ENCODE measurements at regions not wholly inside any gene's neighbourhood (a gene's known extent, or its start where the extent isn't known, plus 50 kb on each side); places are given as distances from the start of the nearest gene placed in this dataset.
A peak's percentile ranks its signal among the peaks of the same experiment; 100 is the strongest.
"Not testable (repeated sequence)": the region's sequence is repeated elsewhere in the genome, so short reads cannot be mapped to it uniquely, and the experiment has no call there.

DNA sequence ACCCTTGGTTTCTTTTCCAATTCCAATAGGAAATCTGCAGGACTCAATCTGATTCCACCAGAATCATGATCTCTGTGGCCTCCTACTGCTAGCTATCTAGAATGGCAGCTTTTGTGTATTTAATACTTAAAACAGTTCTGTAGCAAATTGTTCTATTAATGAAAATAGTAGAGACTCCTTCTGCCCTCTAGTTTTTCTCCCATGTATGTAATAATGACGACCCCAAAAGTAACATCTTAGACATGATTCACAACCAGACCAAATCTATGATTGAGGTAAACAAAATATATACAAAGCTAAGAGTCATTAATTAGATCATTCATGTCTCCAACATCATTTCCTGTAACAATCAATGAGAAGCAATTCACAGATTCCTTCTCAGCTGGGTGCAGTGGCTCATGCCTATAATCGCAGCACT lies 259.1 kb upstream of the MKLN1 start:
- no peak for DNase-seq

- peak in 13 of 58 donors; percentile 8 to 70 (median 25) for DNase-seq
Measured at GRCh38 chr7:131071786-131072504, 255.7 kb upstream of the MKLN1 start.

DNA sequence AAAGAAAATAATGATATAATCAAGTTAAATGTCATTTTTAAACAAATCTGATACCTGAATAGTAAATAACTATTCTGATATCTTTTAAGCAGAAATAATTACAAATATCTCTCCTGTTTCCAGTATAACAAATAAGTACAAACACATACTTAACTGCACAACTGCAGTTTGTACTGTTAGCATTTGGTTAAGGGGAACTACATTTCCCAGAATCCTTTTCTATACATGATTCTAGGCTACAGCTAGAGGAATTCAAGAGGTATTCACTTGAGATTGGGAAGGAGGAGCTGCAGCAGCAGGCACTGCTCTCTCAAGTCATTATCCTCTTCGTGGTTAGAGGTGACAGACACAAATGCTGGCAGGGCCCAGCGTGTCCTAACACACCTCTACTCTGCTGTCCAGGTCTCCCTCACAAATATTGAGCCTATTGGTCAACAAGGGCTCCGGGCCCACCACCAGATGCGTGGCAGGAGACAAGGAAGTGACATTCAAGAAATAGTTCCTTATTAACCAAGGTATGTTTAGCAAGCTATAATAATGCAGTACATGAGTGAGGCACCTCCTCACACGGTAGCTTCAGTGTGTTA lies 255.1 kb upstream of the MKLN1 start:
- no peak for DNase-seq

DNA sequence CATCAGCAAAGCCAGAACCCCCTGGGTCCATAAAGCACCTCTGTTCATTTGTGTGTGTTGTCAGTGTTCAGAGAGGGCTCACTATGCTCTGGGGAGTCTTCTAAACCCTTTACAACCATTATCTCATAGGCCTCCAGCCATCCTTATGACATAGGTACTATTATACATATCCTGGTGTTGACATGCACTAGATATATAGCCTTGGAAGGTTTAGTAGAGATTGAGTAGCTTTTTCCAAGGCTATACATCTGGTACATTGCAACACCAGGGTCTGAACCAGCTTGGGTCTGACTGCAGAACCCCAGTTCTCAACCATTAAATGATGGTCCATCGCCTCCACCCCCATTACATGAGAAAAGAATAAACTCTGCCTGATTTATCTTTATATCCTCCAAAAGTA lies 253.6 kb upstream of the MKLN1 start:
- no peak for DNase-seq

DNA sequence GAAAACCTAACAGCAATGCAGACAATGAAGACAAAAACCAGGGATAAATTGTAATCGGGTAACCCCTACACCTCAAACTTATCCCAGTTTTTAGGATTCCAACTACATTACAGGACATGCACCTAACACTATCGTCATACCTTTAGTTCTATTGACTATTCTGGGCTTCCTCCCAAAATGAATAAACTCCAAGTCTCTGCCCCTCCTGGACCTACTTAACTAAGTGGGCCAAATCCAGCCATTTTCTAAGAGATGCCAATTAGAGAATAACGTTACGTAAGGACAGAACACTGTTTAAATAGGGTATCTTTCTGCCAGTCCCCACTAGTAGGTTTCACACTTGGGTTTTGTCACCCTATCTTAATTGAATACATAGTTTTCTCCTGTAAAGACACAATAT lies 253.1 kb upstream of the MKLN1 start:
- DNase-seq = peak in 1 of 58 donors; percentile 40

DNA sequence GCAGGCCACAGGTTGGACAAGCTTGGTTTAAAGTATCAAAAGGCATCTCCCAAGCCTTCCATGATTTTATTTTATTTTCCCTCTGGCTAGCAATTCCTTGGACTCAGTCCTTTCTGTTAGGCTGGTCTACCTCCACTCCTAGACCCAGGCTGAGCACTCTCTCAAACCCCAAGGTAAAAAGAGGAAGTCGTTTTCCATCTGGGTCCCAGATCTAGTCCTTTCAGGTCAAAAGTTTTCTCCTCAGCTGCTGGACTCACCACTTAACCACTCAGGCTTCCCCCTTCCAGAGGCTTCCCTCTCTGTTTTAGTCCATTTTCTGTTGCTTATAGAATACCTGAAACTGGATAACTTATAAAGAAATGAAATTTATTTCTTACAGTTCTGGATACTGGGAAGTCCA lies 252.3 kb upstream of the MKLN1 start:
- DNase-seq = no peak

DNA sequence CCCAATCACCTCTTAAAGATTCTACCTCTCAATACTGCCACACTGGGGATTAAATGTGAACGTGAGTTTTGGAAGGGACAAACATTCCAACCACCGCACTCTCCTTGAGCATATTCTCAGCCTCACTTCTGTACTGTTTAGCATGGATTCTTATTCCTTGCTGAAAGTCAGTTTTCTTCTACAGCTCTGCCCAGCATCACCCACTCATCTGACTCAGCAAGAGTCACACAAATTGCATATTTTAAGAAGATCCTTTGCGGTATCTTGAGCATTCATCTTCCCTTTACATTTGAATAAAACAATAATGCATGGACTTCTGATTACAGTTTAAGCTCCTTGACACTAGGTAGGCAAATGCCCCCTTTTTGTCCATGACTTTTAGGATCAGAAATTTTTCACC lies 251.6 kb upstream of the MKLN1 start:
- peak in 2 of 58 donors; percentile 17 to 26 for DNase-seq

GRCh38 chr7:131076711-131077181 lies 250.9 kb upstream of the MKLN1 start:
- DNase-seq = no peak

- DNase-seq = no peak
Measured at GRCh38 chr7:131077735-131078134, 249.9 kb upstream of the MKLN1 start.

GRCh38 chr7:131080754-131081153 lies 246.9 kb upstream of the MKLN1 start:
- DNase-seq = no peak

GRCh38 chr7:131081308-131081707 lies 246.4 kb upstream of the MKLN1 start:
- DNase-seq = no peak

DNA sequence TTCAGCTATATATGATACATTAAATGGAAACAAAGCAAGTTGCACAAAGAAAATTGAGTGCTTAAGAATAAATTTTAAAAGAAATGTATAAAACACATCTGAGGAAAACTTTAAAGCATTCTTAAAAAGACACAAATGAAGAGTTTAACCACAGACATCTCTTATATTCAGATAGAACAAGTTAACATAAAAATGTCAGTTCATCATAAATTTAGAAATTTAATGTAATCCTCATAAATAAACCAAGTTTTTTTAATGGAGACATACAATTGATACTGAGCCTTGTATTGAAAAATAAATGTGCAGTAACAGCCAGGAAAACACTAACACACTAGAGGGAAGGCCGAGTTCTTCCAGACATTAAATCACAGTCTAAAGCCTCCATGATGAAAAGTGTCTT lies 243.9 kb upstream of the MKLN1 start:
- DNase-seq = no peak

DNA sequence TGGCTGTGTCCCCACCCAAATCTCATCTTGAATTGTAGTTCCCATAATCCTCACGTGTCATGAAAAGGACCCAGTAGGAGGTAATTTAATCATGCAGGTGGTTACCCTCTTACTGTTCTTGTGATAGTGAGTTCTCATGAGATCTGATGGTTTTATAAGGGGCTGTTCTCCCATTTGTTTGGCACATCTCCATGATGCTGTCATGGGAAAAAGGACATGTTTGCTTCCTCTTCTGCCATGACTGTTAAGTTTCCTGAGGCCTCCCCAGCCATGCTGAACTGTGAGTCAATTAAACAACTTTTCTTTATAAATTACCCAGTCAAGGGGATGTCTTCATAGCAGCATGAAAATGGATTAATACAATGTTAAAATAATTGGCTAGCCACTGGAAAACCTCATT lies 243.3 kb upstream of the MKLN1 start:
- not testable (repeated sequence) for DNase-seq

GRCh38 chr7:131087756-131088658 lies 239.7 kb upstream of the MKLN1 start:
- no peak for DNase-seq

DNA sequence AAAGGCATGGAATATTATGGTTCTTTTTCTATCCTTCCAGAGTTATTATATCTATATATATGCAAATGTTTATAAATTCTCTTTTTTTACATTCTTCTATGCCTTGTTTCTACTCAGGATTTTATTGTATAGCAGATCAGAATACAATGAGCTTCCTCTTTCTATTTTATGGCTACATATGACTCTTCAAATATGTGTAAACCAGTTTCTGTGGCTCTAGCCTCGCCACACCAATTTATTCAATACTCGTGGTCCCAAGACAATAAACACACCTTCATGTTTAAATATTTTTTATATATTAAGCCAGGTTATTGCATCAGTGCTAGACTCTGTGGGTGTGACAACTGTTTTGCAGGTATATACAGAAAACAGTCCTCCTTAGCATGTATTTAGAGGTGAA lies 237.5 kb upstream of the MKLN1 start:
- no peak for DNase-seq

- DNase-seq = no peak
Measured at GRCh38 chr7:131090886-131091692, 236.6 kb upstream of the MKLN1 start.

GRCh38 chr7:131094685-131095084 lies 233.0 kb upstream of the MKLN1 start:
- no peak for DNase-seq

GRCh38 chr7:131095346-131095745 lies 232.3 kb upstream of the MKLN1 start:
- no peak for DNase-seq

DNA sequence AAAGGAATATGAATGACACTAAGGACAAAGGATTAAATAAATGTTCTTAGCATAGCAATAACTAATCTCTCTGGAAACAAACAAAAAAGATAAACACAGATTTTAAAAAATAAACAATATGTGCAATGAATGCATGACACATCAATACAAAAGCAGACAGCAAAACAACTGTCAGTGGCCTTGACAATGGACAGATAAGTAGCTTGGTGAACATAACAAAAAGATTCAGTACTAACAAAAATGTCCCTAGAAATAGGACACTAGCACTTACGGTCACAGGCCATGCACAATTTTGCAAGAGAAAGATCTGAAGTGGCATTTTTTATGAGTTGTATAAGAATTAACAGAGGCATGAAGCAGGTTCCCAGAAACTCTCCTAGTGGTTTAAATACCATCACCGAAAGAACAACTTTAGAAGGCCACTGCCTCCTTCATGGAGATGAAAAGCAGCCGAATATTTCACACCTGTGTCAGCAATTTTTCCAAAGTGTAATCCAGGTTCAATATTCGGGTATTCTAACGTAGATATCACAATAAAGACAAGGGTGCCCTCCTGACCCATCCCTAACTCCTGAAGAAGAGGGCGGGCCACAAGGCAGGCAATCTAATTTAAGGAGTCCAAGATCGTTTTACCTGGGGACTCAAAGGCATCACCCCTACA lies 231.3 kb upstream of the MKLN1 start:
- DNase-seq = no peak

DNA sequence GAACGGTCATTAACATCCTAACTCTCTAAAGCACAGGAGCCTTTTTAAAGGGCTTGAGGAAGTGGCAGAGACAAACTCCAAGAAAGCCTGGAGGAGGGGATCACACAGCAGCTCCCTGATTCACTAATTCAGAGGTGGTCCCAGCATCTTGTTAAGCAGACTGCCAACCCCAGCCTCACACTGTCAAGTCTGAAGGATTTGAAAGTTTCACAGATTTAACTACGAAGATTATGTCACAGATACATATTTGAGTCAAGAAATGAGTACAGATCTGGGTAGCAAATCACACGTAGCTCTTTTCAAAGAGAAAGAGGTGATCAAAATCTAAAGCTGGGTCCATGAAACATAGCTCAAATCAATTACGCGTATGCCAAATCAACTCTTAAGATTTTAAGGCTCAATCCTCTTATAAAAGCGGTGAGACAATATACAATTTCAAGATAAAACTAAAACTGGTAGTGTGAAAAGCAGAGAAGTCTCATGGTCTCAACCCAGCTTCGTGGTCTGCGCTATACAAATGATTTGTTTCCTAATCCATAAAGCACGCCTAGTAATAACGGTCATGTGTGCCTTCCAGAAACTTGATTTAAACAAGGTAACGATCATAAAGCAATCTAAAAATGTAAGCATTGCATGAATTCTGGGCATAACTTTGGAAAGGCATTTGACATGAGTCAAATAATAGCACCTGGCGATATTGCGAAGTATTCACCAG lies 229.9 kb upstream of the MKLN1 start:
- no peak for DNase-seq

Data from anterior cingulate cortex (tissue), 58 donors.